ENCODE measurements at regions not wholly inside any gene's neighbourhood (a gene's known extent, or its start where the extent isn't known, plus 50 kb on each side); places are given as distances from the start of the nearest gene placed in this dataset.
A peak's percentile ranks its signal among the peaks of the same experiment; 100 is the strongest.

DNA sequence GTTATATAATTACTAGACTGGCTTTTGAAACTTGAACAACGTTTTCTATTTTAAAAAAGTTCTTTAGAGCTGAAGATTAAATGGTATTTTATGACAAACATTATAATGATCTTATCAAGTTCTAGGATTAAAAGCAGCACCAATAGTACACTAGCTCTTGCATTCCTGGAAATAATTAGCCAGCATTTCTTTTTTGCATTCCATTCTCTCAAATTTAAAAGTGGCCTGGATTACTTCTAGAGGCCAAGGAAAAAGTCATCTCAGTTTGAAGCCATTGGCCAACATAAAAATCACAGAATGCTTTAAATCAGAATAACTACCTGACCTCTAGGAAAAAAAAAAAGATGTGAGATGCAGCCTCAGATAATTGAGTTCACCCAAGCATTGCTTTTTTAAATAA, 1326.4 kb upstream of the SORCS1 start:
- no peak for DNase-seq (ENCODE audit: low read depth in 4 of 4, low spot score in 2 of 4)

DNA sequence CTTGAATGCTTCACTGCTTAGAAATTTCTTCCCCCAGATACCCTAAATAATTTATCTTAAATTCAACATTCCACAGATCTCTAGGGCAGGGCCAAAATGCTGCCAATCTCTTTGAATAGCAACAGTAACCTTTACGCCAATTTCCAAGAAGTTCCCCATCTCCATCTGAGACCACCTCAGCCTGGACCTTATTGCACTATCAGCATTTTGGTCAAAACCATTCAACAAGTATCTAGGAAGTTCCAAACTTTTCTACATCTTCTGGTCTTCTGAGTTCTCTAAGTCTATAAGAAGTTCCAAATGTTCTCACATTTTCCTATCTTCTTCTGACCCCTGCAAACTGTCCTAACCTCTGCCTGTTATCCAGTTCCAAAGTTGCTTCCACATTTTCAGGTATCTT, 1306.9 kb upstream of the SORCS1 start:
- DNase-seq (ENCODE audit: low read depth in 4 of 4, low spot score in 2 of 4) = no peak

DNA sequence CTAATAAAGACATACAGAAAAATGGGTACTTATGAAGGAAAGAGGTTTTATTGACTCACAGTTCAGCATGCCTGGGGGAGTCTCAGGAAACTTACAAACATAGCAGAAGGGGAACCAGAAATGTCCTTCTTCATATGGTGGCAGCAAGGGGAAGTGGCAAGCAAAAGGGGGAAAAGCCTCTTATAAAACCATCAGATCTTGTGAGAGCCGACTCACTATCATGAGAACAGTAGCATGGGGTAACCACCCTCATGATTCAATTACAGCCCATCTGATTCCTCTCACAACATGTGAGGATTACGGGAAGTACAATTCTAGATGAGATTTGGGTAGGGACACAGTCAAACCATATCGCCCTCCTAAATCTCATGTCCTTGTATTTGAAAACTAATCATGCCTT, 1305.4 kb upstream of the SORCS1 start:
- DNase-seq (ENCODE audit: low read depth in 4 of 4, low spot score in 2 of 4) = no peak

DNA sequence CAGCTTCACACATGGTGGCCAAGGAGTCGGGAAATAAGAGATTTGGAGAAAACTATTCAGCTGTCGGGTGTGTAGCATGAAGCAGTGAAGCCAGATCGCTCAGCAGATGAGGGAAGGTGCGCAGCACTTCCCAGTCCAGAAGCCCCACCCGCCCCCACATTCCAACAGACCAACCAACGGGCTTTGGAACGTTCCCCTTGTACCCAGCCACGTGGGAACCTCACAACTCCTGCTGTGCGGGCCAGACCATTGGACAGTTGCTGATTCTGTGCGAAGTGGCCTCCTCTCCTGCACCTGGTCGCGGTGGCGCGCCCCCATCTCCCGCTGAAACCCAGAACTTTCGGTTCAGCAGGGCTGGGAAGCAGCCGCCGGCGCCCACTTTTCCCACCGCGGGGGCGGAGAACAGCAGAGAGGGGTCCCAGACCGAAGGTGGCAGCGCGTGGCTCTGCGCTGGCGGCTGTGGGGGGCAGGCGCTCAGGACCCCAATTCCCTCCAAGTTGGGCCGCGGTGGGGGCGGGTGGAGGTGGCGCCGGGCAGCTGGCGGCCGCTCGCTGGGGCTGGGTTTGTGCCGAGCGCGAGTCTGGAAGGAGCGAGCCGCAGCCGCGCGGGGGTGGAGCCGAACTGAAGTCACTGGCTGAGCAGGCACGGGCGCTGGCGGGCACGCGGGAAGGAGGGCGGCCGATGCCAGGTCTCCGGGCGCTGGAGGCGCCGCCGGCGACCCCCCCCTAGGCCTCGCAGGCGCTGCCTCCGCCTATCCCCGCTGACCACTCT, 1301.5 kb upstream of the SORCS1 start:
- peak in 2 of 4 donors; percentile 7 to 13 for DNase-seq (ENCODE audit: low read depth in 4 of 4, low spot score in 2 of 4)

DNA sequence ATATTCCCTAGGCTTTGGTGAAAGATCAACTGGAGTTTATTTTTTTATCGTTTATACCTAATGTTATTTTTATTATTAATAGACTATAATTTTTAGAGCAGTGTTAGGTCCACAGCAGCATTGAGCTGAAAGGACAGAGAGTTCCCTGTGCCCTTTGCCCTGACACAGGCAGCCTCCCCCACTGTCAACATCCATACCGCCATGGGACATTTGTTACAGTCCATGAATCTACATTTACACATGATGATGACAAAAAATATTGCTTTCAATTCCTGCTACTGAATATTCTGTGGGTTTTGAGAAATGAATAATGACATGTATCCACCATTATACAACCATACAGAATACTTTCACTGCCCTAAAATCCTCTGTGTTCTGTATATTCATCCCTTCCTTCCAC, 1297.5 kb upstream of the SORCS1 start:
- DNase-seq (ENCODE audit: low read depth in 4 of 4, low spot score in 2 of 4) = no peak

DNA sequence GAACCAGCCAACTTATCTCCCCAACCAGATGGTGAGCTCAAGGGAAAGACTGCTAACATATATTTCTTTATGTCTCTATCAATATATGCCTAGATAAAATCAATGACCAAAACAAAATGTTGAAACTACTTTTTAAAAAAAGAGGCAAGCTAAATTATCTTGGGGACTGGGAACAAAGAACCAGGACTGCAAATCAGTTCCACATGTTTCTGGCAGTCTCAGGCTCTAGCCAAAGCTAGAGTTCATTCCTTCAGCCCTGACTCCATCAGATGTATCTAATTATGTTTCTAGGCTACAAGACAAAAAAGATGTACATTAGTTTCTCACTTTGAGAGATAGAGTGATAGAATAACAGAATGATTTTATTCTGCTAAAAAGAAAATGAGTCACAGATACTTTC, 1290.3 kb upstream of the SORCS1 start:
- no peak for DNase-seq (ENCODE audit: low read depth in 4 of 4, low spot score in 2 of 4)

DNA sequence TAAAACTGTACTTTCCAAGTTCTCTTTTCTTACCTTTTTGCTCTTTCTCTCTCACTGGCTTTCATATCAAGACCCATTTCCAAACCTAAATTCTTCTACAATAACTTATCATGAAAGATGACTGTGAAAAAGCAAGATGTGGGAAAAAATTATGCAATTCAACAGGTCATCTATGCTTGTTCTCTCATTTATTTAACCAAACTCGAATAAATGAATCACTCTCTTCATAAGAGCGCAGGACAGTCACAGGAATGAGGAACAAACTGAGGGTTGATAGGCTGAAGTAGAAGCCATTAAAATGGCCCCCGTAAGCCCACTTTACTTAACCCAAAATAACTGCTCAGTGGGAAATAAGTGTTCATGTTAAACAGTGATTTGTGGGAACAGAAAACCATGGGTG, 1289.7 kb upstream of the SORCS1 start:
- no peak for DNase-seq (ENCODE audit: low read depth in 4 of 4, low spot score in 2 of 4)

DNA sequence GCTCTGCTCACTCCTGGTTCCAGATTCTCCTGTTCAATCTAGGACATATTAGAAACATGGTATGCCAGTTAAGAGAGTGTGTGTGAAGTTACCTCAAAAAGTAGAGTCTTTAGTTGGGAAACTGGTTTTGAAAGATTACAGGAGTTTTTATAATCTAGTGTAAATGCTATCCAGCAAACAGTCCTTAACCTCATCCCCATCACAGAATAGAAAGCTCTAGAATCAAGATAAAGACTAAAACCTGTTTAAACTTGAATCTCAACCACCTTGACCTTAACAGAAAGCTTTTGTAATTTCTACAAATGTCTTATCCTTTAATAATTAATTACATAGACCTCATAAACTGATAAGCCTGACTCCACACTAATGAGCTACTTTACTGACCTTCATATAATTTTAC, 1288.7 kb upstream of the SORCS1 start:
- no peak for DNase-seq (ENCODE audit: low read depth in 4 of 4, low spot score in 2 of 4)

DNA sequence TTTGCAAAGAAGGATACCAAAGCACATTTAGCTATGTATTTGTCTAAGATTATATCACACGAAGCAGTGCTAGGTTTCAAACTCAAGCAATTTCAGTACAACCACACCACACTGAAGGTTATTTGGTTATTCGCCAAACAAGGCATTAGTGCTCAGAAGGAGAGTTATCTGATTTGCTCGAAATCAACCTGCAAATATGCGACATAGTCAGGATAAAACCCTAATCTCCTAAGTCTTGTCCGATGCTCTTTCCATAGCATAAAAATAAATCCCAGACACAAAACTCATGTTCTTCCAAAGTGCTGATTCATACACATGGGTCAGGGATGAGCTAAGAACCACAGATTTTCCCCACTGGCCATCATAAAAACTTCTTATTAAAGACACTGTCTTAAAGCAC, 1288.0 kb upstream of the SORCS1 start:
- DNase-seq (ENCODE audit: low read depth in 4 of 4, low spot score in 2 of 4) = no peak

DNA sequence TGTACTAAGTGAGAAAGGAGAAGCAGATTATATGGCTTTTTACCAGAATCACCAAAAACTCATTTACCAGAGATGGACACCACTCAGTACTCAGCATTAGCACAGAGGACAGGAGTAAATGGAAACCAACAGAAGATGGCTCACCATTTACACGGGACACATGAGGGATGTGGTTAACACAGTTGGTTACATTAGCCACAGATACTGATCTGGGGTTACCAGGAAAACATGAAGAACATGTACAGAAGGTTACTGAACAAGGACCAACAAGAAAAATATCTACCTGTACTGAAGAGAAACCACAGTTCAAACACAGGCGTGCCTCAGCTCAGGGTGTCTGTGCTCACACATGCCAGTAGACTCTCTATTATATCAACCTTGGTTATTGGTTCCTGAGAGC, 1285.8 kb upstream of the SORCS1 start:
- DNase-seq (ENCODE audit: low read depth in 4 of 4, low spot score in 2 of 4) = no peak

DNA sequence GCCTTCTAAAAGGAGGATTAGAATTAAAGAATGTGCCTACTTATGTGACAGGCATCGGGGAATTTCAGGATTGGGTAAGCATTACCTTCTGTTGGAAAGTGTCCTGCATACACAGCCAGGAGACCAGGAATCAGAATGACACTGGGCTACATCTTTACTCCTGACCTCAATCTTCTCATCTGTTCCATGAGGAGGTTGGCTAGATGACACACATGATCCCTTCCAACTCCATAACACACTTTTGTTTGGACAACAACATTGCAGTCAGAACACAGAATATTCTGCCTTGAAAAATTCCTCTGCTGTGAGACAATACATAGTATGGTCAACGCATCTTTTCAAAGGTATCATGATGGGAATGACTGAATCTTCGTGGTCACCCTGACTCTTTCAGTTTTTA, 1281.2 kb upstream of the SORCS1 start:
- DNase-seq (ENCODE audit: low read depth in 4 of 4, low spot score in 2 of 4) = no peak

DNA sequence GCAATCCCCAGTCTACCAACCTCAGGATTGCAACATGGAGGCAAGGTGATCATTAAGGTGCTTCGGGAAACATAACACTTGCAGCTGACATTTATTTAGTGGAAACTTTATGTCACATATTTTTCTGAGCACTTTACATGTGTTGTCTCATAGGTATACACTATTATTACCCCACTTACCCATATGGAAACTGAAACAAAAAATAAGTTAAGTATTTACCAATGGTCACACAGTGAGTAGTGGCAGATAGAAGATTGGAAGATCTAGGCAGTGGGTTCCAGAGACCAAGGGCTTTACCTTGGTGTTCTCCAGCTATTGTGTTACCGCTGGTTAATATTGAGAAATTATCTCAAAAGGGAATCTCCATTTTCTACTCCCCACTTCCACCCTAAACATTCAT, 1279.1 kb upstream of the SORCS1 start:
- no peak for DNase-seq (ENCODE audit: low read depth in 4 of 4, low spot score in 2 of 4)

DNA sequence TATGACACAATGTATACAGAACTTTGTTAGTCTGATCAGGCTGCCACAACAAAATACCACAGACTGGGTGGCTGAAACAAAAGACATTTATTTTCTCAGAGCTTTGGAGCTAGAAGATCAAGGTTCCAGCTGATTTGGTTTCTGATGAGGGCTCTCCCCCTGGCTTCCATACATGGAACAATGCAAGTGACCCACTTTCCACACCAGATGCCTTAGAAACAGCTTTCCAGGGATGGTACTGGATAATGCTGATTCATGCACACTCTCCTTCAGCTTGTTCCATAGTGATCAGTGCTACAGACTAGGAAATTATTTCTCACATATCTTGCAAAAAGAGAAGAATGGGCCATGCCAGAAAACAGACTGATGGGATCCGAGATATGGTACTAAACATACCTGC, 1274.9 kb upstream of the SORCS1 start:
- DNase-seq (ENCODE audit: low read depth in 4 of 4, low spot score in 2 of 4) = peak in 1 of 4 donors; percentile 1

DNA sequence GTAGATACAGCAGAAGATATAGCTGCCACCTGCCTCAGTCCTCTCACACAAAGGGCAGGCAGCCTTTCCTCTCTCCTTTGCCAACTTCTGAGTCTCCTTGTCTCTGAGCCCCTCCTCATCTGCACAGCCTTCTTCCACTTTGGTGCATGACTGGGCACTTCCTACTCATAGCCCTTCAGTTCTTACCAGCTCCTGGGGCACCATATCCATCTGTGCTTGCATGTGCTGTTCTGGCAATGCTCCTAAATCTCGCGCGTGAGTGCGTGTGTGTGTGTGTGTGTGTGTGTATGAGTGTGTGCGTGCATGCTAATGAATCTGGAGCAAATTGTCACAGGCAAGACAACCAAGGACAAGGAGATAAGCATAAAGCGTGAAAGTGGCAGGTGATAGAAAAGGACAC, 1271.6 kb upstream of the SORCS1 start:
- DNase-seq (ENCODE audit: low read depth in 4 of 4, low spot score in 2 of 4) = no peak

DNA sequence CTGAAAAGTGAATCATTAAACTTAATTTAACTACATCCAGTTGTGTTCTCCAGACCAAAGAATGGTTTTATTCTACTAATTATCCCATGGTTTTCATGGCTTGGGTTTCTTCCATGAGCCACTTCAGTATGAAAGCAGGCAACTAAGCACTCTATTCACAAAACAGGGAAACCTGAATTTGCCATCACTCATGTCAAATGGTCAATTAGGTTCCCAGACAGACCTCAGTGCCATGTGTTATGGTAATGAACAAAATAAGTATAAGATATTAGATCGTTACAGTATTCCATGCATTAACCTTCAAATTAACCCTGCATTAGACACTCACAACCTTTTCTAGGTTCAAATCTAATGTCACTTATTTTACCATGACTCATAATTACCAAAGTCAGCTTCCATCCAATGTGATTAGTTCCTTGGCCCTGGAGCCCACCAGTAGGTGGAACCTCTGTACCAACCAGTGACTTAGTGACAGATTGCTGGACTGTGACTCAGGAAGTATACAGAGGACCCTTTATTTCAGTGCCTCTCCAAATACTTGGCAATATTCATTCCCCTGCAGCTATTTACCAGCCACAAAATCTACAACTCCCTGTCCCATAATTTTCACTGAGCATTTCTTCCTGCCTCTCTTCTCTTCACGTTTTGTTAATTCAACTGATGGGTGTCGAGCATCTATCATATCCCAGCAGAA, 1270.2 kb upstream of the SORCS1 start:
- no peak for DNase-seq (ENCODE audit: low read depth in 4 of 4, low spot score in 2 of 4)

DNA sequence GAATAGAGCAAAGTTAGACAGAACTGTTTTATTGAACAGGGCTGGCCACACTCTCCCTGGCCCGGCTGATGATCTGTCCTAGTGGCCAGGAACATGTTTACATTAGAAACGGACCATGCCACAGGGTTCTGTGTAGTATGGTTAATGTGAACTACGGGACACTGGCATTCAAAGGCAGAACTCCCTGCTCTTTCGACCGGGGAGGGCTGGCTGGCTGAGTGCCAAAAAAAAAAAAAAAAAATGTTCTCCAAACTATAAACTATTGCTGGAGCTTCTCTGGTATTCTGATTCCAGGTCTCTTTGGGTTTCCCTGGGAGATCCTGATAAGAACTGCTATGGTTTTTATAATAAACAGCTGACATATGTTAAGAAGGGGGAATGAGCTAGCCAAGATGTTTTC, 1262.6 kb upstream of the SORCS1 start:
- DNase-seq (ENCODE audit: low read depth in 4 of 4, low spot score in 2 of 4) = peak in 3 of 4 donors; percentile 5 to 13 (median 10)

DNA sequence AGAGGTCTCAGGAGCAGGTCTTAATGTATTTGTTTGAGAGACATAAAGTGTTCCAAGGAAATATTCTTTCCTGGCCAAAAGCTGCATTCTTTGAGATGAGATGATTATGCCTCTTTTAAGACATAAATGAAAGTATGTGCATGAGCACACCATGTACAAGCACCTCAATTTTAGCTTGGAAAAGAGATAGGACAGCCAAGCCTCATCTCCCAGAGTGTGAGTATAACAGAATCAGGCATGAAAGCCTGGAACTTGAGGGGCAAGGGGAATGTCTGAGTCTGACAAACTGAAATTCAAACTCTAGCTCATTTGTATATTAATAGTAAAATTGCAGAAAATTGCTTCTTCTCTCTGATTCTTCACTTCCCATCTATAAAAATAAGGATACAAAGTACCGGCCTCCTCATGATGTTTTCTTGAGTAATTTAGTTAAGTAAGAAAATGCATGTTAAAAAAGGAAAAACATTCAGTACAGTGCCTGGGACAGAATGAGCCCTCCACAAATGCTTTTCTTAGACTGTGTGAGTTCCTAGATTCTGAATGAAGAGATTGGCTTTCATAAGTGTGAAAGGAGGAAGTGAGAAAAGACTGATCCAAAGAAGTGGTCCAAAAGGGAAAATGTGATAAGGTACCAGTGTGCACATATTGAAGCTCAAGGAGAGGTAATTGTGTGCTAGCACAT, 1260.9 kb upstream of the SORCS1 start:
- DNase-seq (ENCODE audit: low read depth in 4 of 4, low spot score in 2 of 4) = no peak

DNA sequence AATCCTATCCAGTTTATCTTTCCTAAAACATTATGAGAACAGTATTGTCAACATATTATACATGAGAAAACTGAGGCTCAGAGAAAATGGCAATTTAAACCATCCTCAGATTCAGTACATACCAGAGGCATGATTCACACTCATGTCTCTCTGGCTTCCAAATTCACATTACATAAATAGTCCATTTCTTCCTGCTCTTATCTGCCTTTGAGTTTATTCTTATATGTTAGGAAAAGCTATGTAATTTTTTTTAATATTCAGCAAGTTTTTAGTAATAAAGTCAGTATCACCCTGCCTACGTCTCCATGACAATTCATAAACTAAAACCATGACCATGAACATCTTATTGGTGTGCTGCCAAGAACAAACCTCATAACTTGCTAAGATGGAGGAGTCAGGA, 1260.2 kb upstream of the SORCS1 start:
- DNase-seq (ENCODE audit: low read depth in 4 of 4, low spot score in 2 of 4) = no peak

DNA sequence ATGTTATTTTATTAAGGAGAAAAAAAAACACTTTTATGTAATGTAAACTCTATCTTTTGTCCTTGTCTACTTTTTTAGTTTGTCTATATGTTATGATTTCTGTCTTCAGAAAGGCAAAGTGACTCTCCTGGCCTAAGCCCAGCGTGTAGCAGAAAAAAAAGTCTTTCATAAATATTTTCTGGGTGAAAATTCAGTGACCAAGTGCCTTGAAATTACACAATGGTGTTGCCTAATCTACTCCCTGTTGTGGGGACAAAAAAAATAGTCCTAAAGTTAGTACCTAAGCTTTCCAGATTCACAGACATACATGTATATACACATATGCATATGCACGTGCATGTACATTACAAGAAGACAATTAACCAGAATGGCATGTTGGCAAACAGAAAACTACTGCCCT, 1257.8 kb upstream of the SORCS1 start:
- DNase-seq (ENCODE audit: low read depth in 4 of 4, low spot score in 2 of 4) = no peak

DNA sequence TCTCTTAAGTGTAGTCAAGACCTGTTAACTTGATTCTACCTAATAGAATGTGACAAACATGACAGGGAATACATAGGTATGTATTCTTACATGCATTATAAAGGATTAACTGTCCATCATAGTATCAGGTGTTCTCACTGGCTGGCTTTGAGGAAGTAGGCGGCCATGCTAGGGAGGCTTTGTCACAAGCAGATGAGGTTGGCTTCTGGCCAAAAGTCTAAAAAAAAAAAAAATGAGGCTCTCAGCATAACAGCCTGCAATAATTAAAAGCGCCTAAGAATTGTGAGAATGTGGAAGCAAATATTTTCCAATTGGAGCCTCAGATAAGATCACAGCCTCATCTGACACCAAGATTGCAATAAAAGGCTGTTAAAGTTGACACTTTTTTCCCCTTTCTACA, 1256.8 kb upstream of the SORCS1 start:
- DNase-seq (ENCODE audit: low read depth in 4 of 4, low spot score in 2 of 4) = no peak

DNA sequence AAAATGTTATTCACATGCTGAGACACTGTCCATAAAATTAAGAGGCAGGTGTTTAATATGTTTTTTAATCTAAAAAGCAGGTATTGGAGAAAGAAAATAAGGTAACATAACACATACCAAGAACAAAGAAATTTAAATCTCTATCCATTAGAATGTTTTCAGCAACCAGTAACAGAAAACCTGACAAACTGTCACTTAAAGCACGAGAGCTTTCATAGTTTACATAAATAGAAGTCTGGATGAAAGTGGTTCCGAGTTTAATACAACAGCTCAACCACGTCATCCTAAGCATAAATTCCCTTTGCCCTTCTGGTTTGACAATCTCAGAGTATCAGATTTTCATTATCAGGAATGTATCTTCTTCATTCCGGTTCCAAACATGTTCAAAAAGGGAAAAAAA, 1249.4 kb upstream of the SORCS1 start:
- DNase-seq (ENCODE audit: low read depth in 4 of 4, low spot score in 2 of 4) = no peak

DNA sequence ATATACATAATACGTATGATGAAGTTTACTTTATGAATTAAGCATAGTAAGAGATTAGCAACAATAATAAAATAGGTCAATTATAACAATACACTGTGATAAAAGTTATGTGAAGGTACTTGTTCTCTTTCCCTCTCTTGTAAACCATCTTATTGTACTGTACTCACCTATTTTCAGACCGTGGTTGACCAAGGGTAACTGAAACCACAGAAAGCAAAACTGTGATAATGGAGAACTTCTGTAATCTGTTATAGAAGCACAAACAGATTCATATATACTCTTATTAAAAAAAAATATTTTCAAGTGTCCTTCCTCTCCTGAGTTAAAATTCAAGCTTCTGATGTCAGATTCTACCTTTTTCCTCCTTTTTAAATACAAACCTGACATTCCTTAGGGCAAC, 1247.8 kb upstream of the SORCS1 start:
- no peak for DNase-seq (ENCODE audit: low read depth in 4 of 4, low spot score in 2 of 4)

Measured in left renal cortex interstitium (tissue), 4 donors.